T47D (cell line): ENCODE measurements at regions not wholly inside any gene's neighbourhood (a gene's known extent, or its start where the extent isn't known, plus 50 kb on each side); places are given as distances from the start of the nearest gene placed in this dataset.

Experiments used
- DNase-seq, 2 experiments: peaks; one replicate each; pipeline versions ENCODE4 v3.0.0 to v3.0.0-alpha.2; 2011 to 2012; ENCODE audit warnings: low read depth in 1 of 2, low spot score in 1 of 2
- JUND ChIP-seq: IDR thresholded peaks from 2 replicates; pipeline ENCODE4 v1.6.1; 2012; ENCODE audit warnings: low read depth
- in situ Hi-C: cut with HindIII; loops from 2 replicates; pipeline ENCODE4 v1.10.0; 2016; ENCODE audit warnings: low sequenced_read_pairs, low pct_unique_long_range_greater_than_20kb

- in situ Hi-C loops, result no loop called here
- TF ChIP-seq JUND, result no peak
- no peak for DNase-seq
Observed at GRCh38 chr3:156605686-156606605, 51.0 kb upstream of the SSR3 start.

GRCh38 chr3:156604642-156605144 is 49.8 kb upstream of the SSR3 start:
- no peak for TF ChIP-seq JUND
- in situ Hi-C loops, result no loop called here
- DNase-seq, result no peak
